Activated naive CD8-positive, alpha-beta T cell treated with anti-CD3 and anti-CD28 coated beads, Interleukin-2, amount 10 ng/mL, durations not matched to agents 7 days and 5 days (primary cell): ENCODE measurements at regions not wholly inside any gene's neighbourhood (a gene's known extent, or its start where the extent isn't known, plus 50 kb on each side); places are given as distances from the start of the nearest gene placed in this dataset.
"Not testable (repeated sequence)": the region's sequence is repeated elsewhere in the genome, so short reads cannot be mapped to it uniquely, and the experiment has no call there.

ENCODE experiments used
- ATAC-seq: fragments of 150-1000 bp; cut with Tn5 transposase; one replicate; pipeline ENCODE4 v1.10.0; 2021; ENCODE audit warnings: low read depth, moderate library complexity
- POLR2A ChIA-PET: fragments of 350-600 bp; sonication (Branson Sonifier 250); formaldehyde crosslinking; loops from one replicate; lab custom pipeline; 2021; ENCODE audit warnings: antibody characterized with exemption; lab: Charles Lee
- DNase-seq: peaks from one replicate; pipeline ENCODE4 v3.0.0; 2021
- H3K27ac Mint-ChIP-seq: one replicate; pipeline ENCODE4 v1.8.0; 2022; ENCODE audit warnings: mild to moderate bottlenecking, mixed read lengths
- H3K27me3 Mint-ChIP-seq: one replicate; pipeline ENCODE4 v1.8.0; 2022; ENCODE audit warnings: mild to moderate bottlenecking, moderate library complexity, mixed read lengths
- H3K36me3 Mint-ChIP-seq: one replicate; pipeline ENCODE4 v1.8.0; 2021; ENCODE audit warnings: mild to moderate bottlenecking, mixed read lengths
- H3K4me1 Mint-ChIP-seq: one replicate; pipeline ENCODE4 v1.8.0; 2021; ENCODE audit warnings: mixed read lengths
- H3K4me3 Mint-ChIP-seq: one replicate; pipeline ENCODE4 v1.8.0; 2022; ENCODE audit warnings: mild to moderate bottlenecking, moderate library complexity, mixed read lengths
- H3K9me3 Mint-ChIP-seq: one replicate; pipeline ENCODE4 v1.8.0; 2021; ENCODE audit warnings: mixed read lengths

DNA sequence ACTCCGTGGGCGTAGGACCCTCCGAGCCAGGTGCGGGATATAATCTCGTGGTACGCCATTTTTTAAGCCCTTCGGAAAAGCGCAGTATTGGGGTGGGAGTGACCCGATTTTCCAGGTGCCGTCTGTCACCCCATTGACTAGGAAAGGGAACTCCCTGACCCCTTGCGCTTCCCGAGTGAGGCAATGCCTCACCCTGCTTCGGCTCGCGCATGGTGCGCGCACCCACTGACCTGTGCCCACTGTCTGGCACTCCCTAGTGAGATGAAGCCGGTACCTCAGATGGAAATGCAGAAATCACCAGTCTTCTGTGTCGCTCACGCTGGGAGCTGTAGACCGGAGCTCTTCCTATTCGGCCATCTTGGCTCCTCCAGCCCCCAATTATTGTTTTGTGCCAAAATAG lies 459.7 kb upstream of the UBE2E2 start:
- H3K27ac Mint-ChIP-seq, H3K9me3 Mint-ChIP-seq, ATAC-seq, H3K4me1 Mint-ChIP-seq, H3K4me3 Mint-ChIP-seq, H3K27me3 Mint-ChIP-seq, H3K36me3 Mint-ChIP-seq, DNase-seq, POLR2A ChIA-PET: not testable (repeated sequence)

DNA sequence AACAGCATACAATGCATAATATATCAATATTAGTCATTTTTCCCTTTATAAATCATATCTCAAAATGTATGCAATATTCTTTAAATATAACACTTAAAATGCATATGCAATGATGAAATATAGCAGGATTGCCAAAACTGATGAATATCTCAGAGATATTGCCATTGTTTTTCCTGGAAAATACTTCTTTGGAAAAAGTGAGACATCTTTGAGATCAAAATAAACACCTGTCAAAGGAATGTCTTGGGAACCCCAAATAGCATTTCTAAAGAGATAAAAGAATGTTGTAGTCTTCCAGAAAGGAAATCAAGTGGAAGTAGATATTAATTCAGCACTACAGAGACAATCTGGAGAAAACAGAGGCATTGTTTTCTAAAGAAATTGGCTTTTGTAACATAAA lies 457.8 kb upstream of the UBE2E2 start:
- Mint-ChIP-seq H3K27ac (no peak overlapping the region), H3K4me3 (no peak overlapping the region), H3K4me1 (no peaks in the 10 kb centered on the region), H3K9me3 (peaks cover 2% of the 10 kb centered on the region), H3K36me3 (no peaks in the 10 kb centered on the region), H3K27me3 (no peaks in the 10 kb centered on the region)
- POLR2A ChIA-PET, result no interaction called here
- ATAC-seq (no peak), DNase-seq (no peak)

DNA sequence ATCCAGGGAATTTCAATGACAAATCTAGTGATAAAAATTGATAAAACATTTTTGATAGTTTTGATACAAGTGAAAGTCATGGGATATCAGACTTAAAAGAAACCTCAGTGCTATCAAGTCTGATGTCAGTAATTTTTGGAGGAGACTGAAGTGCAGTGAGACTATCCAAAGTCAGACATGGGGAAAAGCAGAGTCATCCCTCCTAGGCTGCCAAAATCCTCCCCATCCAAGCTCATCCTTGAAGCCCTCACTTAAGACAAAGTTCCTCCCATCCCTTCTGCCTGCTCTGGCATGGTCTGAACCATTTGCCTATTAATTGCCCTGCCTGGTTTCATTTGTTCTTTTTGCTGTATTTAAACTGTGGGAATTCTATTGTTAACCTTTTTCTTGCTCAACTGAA lies 456.9 kb upstream of the UBE2E2 start:
- no peak for ATAC-seq
- Mint-ChIP-seq H3K4me1 (no peaks in the 10 kb centered on the region), H3K27me3 (no peaks in the 10 kb centered on the region), H3K36me3 (no peaks in the 10 kb centered on the region), H3K27ac (no peak overlapping the region), H3K4me3 (no peak overlapping the region), H3K9me3 (peaks cover 4% of the 10 kb centered on the region)
- no peak for DNase-seq
- POLR2A ChIA-PET, result no interaction called here

DNA sequence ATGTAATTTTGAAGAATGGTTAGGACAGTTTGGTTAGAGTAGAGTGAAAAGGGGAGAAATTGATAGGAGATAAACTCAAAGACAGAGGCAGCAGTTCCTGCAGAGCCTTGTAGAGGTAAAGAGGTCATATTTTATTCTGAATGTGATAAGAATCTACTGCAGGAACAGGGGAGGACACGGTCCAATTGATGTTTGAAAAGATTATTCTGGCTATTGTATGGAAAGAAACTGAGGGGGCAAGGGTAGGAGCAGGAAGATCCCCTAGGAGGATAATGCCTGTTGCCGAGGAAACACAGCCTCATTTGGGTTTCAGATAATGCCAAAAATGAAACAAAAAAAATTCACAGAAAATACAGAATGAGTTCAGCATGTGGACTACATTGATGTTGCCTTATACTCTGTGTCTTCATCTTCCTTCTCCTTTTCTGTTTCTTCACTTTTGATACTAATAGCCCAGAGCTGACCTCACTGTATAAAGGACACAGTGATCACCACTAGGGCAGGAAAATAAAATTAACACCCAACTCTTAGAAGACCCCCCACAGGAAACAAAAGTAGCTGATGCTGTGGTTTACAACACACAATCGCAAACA lies 454.6 kb upstream of the UBE2E2 start:
- Mint-ChIP-seq H3K4me1 (no peaks in the 10 kb centered on the region), H3K9me3 (peaks cover 4% of the 10 kb centered on the region), H3K27me3 (no peaks in the 10 kb centered on the region), H3K4me3 (no peak overlapping the region), H3K36me3 (no peaks in the 10 kb centered on the region), H3K27ac (no peak overlapping the region)
- POLR2A ChIA-PET, result no interaction called here
- ATAC-seq, result no peak
- DNase-seq, result no peak

DNA sequence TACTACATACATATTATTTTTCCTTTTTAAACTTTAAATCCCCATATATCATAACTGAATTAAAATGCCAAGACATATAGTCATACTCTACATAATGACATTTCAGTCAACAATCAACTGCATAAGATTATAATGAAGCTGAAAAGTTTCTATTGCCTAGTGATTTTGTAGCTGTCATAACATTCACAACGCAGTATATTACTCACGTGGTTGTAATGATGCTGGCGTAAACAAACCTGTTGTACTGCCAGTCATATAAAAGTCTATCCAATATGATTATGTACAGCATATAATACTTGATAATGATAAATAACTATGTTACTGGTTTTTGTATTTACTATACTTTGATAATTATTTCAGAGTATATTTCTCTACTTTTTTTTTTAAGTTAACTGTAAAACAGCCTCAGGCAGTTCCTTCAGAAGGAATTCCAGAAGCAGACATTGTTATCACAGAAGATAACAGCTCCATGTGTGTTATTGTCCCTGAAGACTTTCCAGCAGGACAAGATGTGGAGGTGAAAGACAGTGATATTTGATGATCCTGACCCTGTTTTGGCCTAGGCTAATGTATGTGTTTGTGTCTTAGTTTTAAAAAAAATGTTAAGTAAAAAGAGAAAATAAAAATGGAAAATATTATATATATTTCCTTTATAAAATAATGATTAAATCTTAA lies 443.4 kb upstream of the UBE2E2 start:
- Mint-ChIP-seq H3K4me1 (no peaks in the 10 kb centered on the region), H3K9me3 (peaks cover 3% of the 10 kb centered on the region), H3K27ac (no peak overlapping the region), H3K27me3 (no peaks in the 10 kb centered on the region), H3K4me3 (no peak overlapping the region), H3K36me3 (no peaks in the 10 kb centered on the region)
- no peak for ATAC-seq
- POLR2A ChIA-PET, result no interaction called here
- DNase-seq, result no peak

DNA sequence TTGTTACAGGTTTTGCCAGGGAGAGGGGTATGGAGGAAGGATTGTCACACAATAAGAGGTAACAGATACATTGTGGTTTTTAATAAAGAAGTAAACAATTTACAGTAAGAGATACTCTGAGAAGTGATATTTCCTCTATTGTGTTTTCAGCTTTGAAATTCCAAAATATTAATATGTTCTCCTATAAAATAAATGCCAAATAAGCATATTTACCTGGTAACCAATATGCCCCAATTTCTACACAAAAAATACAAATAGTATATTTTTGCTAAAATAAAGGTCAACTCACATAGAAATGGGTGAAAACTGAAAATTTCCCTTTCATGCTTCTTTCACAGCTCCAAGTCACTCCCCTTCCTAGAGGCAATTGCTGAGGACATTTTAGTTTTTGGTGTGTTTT lies 437.4 kb upstream of the UBE2E2 start:
- Mint-ChIP-seq H3K36me3 (no peaks in the 10 kb centered on the region), H3K9me3 (peaks cover 7% of the 10 kb centered on the region), H3K4me3 (no peak overlapping the region), H3K27me3 (no peaks in the 10 kb centered on the region), H3K4me1 (no peaks in the 10 kb centered on the region), H3K27ac (no peak overlapping the region)
- POLR2A ChIA-PET, result no interaction called here
- ATAC-seq (no peak), DNase-seq (no peak)

DNA sequence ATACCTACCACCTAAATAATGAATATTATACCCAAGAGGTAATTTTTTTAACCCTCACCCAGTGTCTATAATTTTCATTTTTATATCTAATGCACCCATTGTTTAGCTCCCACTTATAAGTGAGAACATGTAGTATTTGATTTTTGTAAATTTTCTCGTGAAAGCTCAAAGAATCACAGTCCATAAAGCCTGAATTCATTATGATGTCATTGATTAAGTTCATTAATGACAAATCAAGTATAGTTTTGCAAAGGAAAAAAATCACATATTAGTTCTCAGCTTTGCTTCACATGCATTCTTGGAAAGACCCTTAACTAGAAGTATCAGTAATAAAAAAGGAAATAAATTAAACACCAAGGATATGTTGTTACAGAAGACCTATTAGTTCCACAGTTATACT lies 425.3 kb upstream of the UBE2E2 start:
- Mint-ChIP-seq H3K27ac (no peak overlapping the region), H3K4me1 (no peaks in the 10 kb centered on the region), H3K4me3 (no peak overlapping the region), H3K36me3 (no peaks in the 10 kb centered on the region), H3K27me3 (no peaks in the 10 kb centered on the region), H3K9me3 (peaks cover 3% of the 10 kb centered on the region)
- no peak for ATAC-seq
- DNase-seq, result no peak
- POLR2A ChIA-PET, result no interaction called here

DNA sequence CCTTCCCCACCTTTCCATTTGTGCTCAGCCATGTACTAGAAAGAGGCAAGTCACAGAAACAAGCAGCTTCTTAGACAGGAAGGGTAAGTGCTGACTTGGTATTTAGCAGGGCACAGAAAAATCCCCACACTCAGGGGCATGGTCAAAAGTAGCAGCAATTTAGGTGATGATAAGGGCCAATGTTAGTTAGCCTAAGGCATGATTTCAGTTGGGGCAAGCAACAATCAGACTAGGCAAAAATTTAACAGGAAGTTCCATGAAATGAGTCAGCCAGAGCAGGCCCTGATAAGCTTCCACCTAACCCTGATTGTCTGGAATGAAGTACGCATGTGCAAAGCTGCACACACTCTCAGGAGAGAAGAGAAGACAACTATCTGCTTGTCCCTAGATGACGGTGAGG lies 423.4 kb upstream of the UBE2E2 start:
- no peaks in the 10 kb centered on the region for H3K36me3 Mint-ChIP-seq
- POLR2A ChIA-PET, result no interaction called here
- no peaks in the 10 kb centered on the region for H3K27me3 Mint-ChIP-seq
- H3K9me3 Mint-ChIP-seq, result peaks cover 2% of the 10 kb centered on the region
- H3K4me3 Mint-ChIP-seq, result no peak overlapping the region
- H3K27ac Mint-ChIP-seq, result no peak overlapping the region
- no peak for DNase-seq
- no peaks in the 10 kb centered on the region for H3K4me1 Mint-ChIP-seq
- no peak for ATAC-seq

DNA sequence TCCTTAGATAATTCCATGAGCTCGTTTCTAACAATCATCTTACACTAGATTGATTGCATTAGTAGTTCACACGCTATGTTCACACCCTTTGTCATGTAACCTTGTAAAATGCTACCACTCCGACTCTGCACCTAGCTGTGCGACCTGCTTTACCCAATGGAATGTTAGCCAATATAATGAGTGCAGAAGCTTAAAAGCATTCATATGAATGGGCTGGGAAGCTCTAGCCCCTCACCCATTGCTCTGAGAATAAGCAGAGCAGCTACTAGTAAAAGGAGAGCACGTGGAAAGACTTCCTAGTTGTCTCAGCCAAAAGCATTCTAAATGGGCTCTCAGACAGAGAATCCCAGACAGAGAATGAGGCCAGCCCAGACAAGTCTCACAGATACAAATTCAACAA lies 410.6 kb upstream of the UBE2E2 start:
- no peak overlapping the region for H3K27ac Mint-ChIP-seq
- DNase-seq (no peak), ATAC-seq (no peak)
- H3K36me3 Mint-ChIP-seq, result no peaks in the 10 kb centered on the region
- POLR2A ChIA-PET, result no interaction called here
- H3K4me3 Mint-ChIP-seq, result no peak overlapping the region
- H3K9me3 Mint-ChIP-seq, result peaks cover 2% of the 10 kb centered on the region
- no peaks in the 10 kb centered on the region for H3K27me3 Mint-ChIP-seq
- no peaks in the 10 kb centered on the region for H3K4me1 Mint-ChIP-seq

DNA sequence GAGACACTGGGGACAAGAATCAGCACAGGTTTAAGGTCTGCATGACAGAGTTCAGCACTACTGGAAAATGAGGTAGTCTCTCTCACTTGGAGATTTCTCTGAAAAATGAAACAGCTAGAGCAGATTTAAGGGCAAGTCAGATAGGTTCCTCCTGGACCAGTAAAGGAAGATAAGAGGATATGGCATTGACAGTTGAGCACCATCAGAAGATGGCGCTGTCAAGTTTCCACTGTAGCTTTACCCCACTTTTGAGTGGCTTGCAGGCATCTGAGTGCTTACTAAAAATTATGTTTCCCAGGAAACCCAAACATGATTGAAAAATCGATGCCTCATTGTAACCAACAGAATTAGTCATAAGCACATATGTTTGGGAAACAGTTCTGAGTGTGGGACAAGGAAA lies 407.2 kb upstream of the UBE2E2 start:
- POLR2A ChIA-PET, result no interaction called here
- no peaks in the 10 kb centered on the region for H3K4me1 Mint-ChIP-seq
- no peaks in the 10 kb centered on the region for H3K36me3 Mint-ChIP-seq
- no peak overlapping the region for H3K27ac Mint-ChIP-seq
- no peak overlapping the region for H3K4me3 Mint-ChIP-seq
- H3K9me3 Mint-ChIP-seq, result no peaks in the 10 kb centered on the region
- ATAC-seq (no peak), DNase-seq (no peak)
- H3K27me3 Mint-ChIP-seq, result no peaks in the 10 kb centered on the region

DNA sequence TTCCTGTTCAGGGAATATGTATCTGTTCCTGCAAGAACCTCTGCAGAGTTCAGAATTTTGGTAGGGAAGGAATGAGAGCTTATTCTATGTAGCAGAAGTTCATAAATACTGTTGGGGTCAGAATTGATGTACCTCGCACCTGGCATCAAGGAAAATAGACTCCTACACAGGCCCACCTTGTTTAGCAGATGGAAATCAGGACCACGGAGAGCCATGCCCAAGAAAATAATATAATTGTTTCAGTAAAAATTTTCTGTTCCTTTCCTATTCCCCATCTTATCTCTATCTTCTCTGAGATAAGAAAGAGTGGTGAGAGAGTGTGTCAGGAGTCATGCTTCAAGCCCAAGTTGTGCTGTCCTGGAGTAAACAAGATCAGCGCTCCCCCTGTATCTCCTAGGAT lies 404.7 kb upstream of the UBE2E2 start:
- H3K9me3 Mint-ChIP-seq, result no peaks in the 10 kb centered on the region
- ATAC-seq (no peak), DNase-seq (no peak)
- no peak overlapping the region for H3K4me3 Mint-ChIP-seq
- H3K36me3 Mint-ChIP-seq, result no peaks in the 10 kb centered on the region
- no peaks in the 10 kb centered on the region for H3K27me3 Mint-ChIP-seq
- no peak overlapping the region for H3K27ac Mint-ChIP-seq
- H3K4me1 Mint-ChIP-seq, result no peaks in the 10 kb centered on the region
- POLR2A ChIA-PET, result no interaction called here

DNA sequence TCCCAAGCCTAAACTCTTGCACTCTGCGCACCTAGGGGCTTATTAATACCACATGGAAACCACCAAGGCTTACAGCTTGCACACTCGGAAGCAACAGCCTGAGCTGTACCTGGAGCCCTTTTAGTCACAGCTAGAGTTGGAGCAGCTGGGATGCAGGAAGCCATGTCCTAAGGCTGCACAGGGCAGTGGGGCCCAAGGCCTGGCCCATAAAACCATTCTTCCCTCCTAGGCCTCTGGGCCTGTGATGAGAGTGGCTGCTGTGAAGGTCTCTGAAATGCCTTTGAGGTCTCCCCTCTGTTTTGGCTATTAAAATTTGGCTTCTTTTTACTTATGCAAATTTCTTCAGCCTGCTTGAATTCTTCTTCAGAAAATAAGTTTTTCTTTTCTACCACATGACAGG lies 383.9 kb upstream of the UBE2E2 start:
- peaks cover 1% of the 10 kb centered on the region for H3K9me3 Mint-ChIP-seq
- no peaks in the 10 kb centered on the region for H3K36me3 Mint-ChIP-seq
- no peak overlapping the region for H3K4me3 Mint-ChIP-seq
- POLR2A ChIA-PET, result no interaction called here
- no peaks in the 10 kb centered on the region for H3K4me1 Mint-ChIP-seq
- H3K27me3 Mint-ChIP-seq, result no peaks in the 10 kb centered on the region
- ATAC-seq, result no peak
- DNase-seq, result no peak
- H3K27ac Mint-ChIP-seq, result no peak overlapping the region

DNA sequence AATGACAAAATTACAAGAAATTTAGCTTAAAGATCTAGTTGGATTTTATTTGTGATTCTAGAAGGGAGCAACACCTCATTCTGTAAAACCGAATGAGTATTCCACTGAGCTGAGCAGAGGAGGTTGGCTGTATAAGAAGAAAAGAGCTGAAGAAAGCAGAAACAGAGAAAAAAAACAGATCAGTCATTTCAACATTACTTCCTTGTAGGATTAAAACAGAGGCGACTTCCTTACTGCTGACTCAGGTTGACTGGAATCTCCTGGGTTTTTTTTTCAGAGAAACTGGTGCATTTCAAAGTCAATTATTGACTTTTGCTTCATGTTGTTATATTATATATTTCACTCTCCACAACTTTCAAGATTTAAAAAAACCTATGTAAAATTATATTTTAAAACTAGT lies 368.1 kb upstream of the UBE2E2 start:
- Mint-ChIP-seq H3K36me3 (no peaks in the 10 kb centered on the region), H3K27ac (no peak overlapping the region), H3K4me1 (no peaks in the 10 kb centered on the region), H3K4me3 (no peak overlapping the region), H3K9me3 (peaks cover 1% of the 10 kb centered on the region), H3K27me3 (no peaks in the 10 kb centered on the region)
- ATAC-seq, result no peak
- DNase-seq, result no peak
- POLR2A ChIA-PET, result no interaction called here

DNA sequence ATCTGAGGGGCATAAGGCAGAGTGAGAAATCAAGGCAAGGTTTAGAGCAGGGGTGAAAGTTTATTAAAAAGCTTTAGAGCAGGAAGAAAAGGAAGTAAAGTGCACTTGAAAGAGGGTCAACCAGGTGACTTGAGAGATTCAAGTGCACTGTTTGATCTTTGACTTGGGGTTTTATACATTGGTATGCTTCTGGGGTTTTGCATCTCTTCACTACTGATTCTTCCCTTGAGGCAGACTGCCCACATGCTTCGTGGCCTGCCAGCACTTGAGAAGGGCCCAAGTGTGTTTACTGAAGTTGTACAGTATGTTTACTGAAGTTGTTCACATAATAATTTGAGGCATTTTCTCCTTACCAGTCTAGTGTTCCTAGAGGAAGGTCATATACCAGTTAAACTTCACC lies 367.0 kb upstream of the UBE2E2 start:
- DNase-seq (no peak), ATAC-seq (no peak)
- H3K27ac Mint-ChIP-seq, result no peak overlapping the region
- no peaks in the 10 kb centered on the region for H3K27me3 Mint-ChIP-seq
- H3K36me3 Mint-ChIP-seq, result no peaks in the 10 kb centered on the region
- H3K4me3 Mint-ChIP-seq, result no peak overlapping the region
- H3K9me3 Mint-ChIP-seq, result peaks cover 1% of the 10 kb centered on the region
- POLR2A ChIA-PET, result no interaction called here
- no peaks in the 10 kb centered on the region for H3K4me1 Mint-ChIP-seq
